Heart left ventricle (tissue), 13 donors: ENCODE measurements at regions not wholly inside any gene's neighbourhood (a gene's known extent, or its start where the extent isn't known, plus 50 kb on each side); places are given as distances from the start of the nearest gene placed in this dataset.

Source experiments
- CTCF ChIP-seq, 12 donors: fragments of 200-600 bp; sonication (generic) in 4 of 12; IDR thresholded peaks; one replicate each; pipeline versions ENCODE4 v1.5.0 to v1.8.0; 2018 to 2022; ENCODE audit warnings: antibody characterized with exemption in 12 of 12, mild to moderate bottlenecking in 5 of 12
- POLR2A ChIP-seq, 2 donors: fragments of 450-650 bp; IDR thresholded peaks; one replicate each; pipeline ENCODE4 v1.6.1; 2017; ENCODE audit warnings: antibody characterized with exemption in 2 of 2, mild to moderate bottlenecking in 2 of 2, moderate library complexity in 2 of 2
- donor health status: ischemic (EF 13 %, LVEDD 7.1; RV severe dilation, severe dysfunction).
- donor health status: DM: no; HTN: yes; CAD: no.
- donor health status: DM: no; HTN: no; CAD: no.
- donor health status: ischemic (EF 25% LVEDD 6.9; RV normal size, moderate dysfunction).
- donor health status: ischemic (EF 25% LVEDD 5.7; RV mildly dilated, moderate dysfunction).
- donor health status: ischemic (EF 35%, LVEDD 5.7; RV mildly dilated, moderate dysfunction).
- donor health status: nonischemic (EF 11% LVEDD 7.7; RV severe dilation, severe dysfunction).
- donor health status: DM: yes; HTN: yes; CAD: no.
- donor health status: PGD.
- donor health status: ischemic (EF 29% LVEDD 5.4; RV normal size, mild dysfunction).
- donor health status: nonischemic (EF 23%, LVEDD 6.1; RV moderate dilation, normal function).

GRCh38 chr11:115625502-115625901, 121.3 kb upstream of the CADM1 start:
- TF ChIP-seq CTCF (IDR thresholded peaks at IDR 0.05) (no peak), POLR2A (IDR thresholded peaks at IDR 0.05) (no peak)
